HK-2 (cell line): ENCODE measurements at regions not wholly inside any gene's neighbourhood (a gene's known extent, or its start where the extent isn't known, plus 50 kb on each side); places are given as distances from the start of the nearest gene placed in this dataset.

ENCODE experiments used
- DNase-seq: peaks from one replicate; pipeline ENCODE4 v3.0.0-alpha.2; 2018; ENCODE audit not compliant: unreplicated experiment

GRCh38 chr15:95853350-95853749 lies 477.1 kb upstream of the NR2F2 start:
- no peak for DNase-seq

GRCh38 chr15:95857124-95857757 lies 473.3 kb upstream of the NR2F2 start:
- DNase-seq, result no peak

- no peak for DNase-seq
These were observed 472.7 kb upstream of the NR2F2 start for GRCh38 chr15:95857758-95858157.

- no peak for DNase-seq
These were observed 470.1 kb upstream of the NR2F2 start for GRCh38 chr15:95860406-95860805.

- DNase-seq, result no peak
These were observed 466.0 kb upstream of the NR2F2 start for GRCh38 chr15:95864467-95864886.

- no peak for DNase-seq
These were observed 465.2 kb upstream of the NR2F2 start for GRCh38 chr15:95865330-95865739.

- DNase-seq, result no peak
These were observed 463.6 kb upstream of the NR2F2 start for GRCh38 chr15:95866711-95867440.

GRCh38 chr15:95868450-95868849 lies 462.1 kb upstream of the NR2F2 start:
- DNase-seq, result no peak

GRCh38 chr15:95868970-95869369 lies 461.5 kb upstream of the NR2F2 start:
- DNase-seq, result no peak

- no peak for DNase-seq
These were observed 460.6 kb upstream of the NR2F2 start for GRCh38 chr15:95869920-95870319.

GRCh38 chr15:95872366-95872771 lies 458.1 kb upstream of the NR2F2 start:
- DNase-seq, result peak; percentile 1

- no peak for DNase-seq
These were observed 455.9 kb upstream of the NR2F2 start for GRCh38 chr15:95874637-95875036.

GRCh38 chr15:95875121-95875643 lies 455.3 kb upstream of the NR2F2 start:
- no peak for DNase-seq

GRCh38 chr15:95880031-95880570 lies 450.4 kb upstream of the NR2F2 start:
- DNase-seq, result no peak

- DNase-seq, result no peak
These were observed 449.9 kb upstream of the NR2F2 start for GRCh38 chr15:95880630-95881029.

- no peak for DNase-seq
These were observed 447.4 kb upstream of the NR2F2 start for GRCh38 chr15:95883064-95883463.

- DNase-seq, result no peak
These were observed 446.2 kb upstream of the NR2F2 start for GRCh38 chr15:95884276-95884675.

- DNase-seq, result no peak
These were observed 442.7 kb upstream of the NR2F2 start for GRCh38 chr15:95887666-95888390.

- DNase-seq, result no peak
These were observed 441.7 kb upstream of the NR2F2 start for GRCh38 chr15:95888762-95889161.

- DNase-seq, result no peak
These were observed 436.0 kb upstream of the NR2F2 start for GRCh38 chr15:95894407-95894956.

GRCh38 chr15:95895508-95895907 lies 435.0 kb upstream of the NR2F2 start:
- DNase-seq, result no peak

- DNase-seq, result no peak
These were observed 432.8 kb upstream of the NR2F2 start for GRCh38 chr15:95897651-95898050.
